Hepatocyte (in vitro differentiated cells): ENCODE measurements at regions not wholly inside any gene's neighbourhood (a gene's known extent, or its start where the extent isn't known, plus 50 kb on each side); places are given as distances from the start of the nearest gene placed in this dataset.

Experiments
- DNase-seq: peaks from one replicate; pipeline ENCODE4 v3.0.0-alpha.2; 2016; ENCODE audit warnings: low spot score
- H2AFZ ChIP-seq: fragments of 200-600 bp; sonication (generic); 2 replicates; pipeline ENCODE4 v1.6.0; 2016; ENCODE audit warnings: antibody characterized with exemption, mild to moderate bottlenecking
- H3K27ac ChIP-seq: fragments of 200-600 bp; sonication (generic); 2 replicates; pipeline ENCODE4 v1.5.1; 2016; ENCODE audit warnings: mild to moderate bottlenecking
- H3K27me3 ChIP-seq: fragments of 200-600 bp; sonication (generic); 2 replicates; pipeline ENCODE4 v1.6.1; 2016
- H3K36me3 ChIP-seq: fragments of 200-600 bp; sonication (generic); replicated peaks from 2 replicates; pipeline ENCODE4 v1.5.1; 2016; ENCODE audit warnings: low read depth; ENCODE audit not compliant: insufficient read depth
- H3K4me1 ChIP-seq: fragments of 200-600 bp; sonication (generic); 2 replicates; pipeline ENCODE4 v1.5.1; 2016; ENCODE audit warnings: mild to moderate bottlenecking, moderate library complexity; ENCODE audit not compliant: insufficient read depth
- H3K4me2 ChIP-seq: fragments of 200-600 bp; sonication (generic); 2 replicates; pipeline ENCODE4 v1.6.0; 2016
- H3K4me3 ChIP-seq: fragments of 200-600 bp; sonication (generic); 2 replicates; pipeline ENCODE4 v1.5.1; 2016; ENCODE audit warnings: mild to moderate bottlenecking
- H3K79me2 ChIP-seq: fragments of 200-600 bp; sonication (generic); 2 replicates; pipeline ENCODE4 v1.6.0; 2017; ENCODE audit warnings: mild to moderate bottlenecking
- H3K9me2 ChIP-seq: fragments of 200-600 bp; sonication (generic); replicated peaks from 2 replicates; pipeline ENCODE4 v1.6.0; 2017; ENCODE audit warnings: mild to moderate bottlenecking; ENCODE audit not compliant: insufficient read depth
- H3K9me3 ChIP-seq: fragments of 200-600 bp; sonication (generic); 2 replicates; pipeline ENCODE4 v1.5.1; 2016; ENCODE audit warnings: low read depth, mild to moderate bottlenecking
- H4K20me1 ChIP-seq: fragments of 200-600 bp; sonication (generic); 2 replicates; pipeline ENCODE4 v1.6.0; 2016; ENCODE audit warnings: mild to moderate bottlenecking; ENCODE audit not compliant: insufficient read depth, poor library complexity, severe bottlenecking
- EZH2 ChIP-seq: fragments of 200-600 bp; sonication (generic); IDR thresholded peaks from 2 replicates; pipeline ENCODE4 v1.6.1; 2016; ENCODE audit warnings: antibody characterized with exemption, mild to moderate bottlenecking, borderline replicate concordance
- EZH2phosphoT487 ChIP-seq: fragments of 200-600 bp; sonication (generic); IDR thresholded peaks from one replicate; pipeline ENCODE4 v1.6.1; 2018; ENCODE audit warnings: antibody characterized with exemption, mild to moderate bottlenecking, low read depth, moderate library complexity; ENCODE audit not compliant: unreplicated experiment, severe bottlenecking
- WGBS: methylation state at CpG from one replicate; pipeline ENCODE4 v1.1.6; 2016; ENCODE audit warnings: low lambda C conversion rate; ENCODE audit errors: missing lambda C conversion rate; 5-methylcytosine and 5-hydroxymethylcytosine counted together
- TF ChIP-seq, protein P1 (sequence below): fragments of 200-600 bp; sonication (generic); IDR thresholded peaks from 2 replicates; pipeline ENCODE4 v1.5.1; 2016; ENCODE audit warnings: antibody characterized with exemption, mild to moderate bottlenecking; ENCODE audit not compliant: poor library complexity

DNA sequence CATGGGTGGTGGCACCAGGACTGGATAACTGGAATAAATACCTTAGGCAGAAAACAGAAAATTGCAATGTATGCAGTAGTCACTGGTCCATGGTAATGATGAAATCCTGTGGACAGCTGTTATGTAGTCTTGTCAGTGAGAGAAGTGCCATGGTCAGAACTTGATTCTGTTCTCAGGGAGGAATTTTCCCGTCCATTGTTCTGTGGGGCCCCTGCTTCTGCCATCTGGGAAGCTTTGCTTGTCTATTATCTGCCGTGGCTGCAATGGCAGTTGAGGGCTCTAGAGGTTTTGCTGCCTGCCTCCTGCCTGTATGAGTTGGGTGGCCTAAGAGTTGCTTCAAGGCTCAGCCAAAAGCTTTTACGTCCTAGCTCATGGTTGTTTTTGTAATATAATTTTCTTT, 126.8 kb upstream of the SLC35B3 start:
- H3K36me3 ChIP-seq, result no peaks in the 10 kb centered on the region
- H3K79me2 ChIP-seq, result no peaks in the 10 kb centered on the region
- no peaks in the 10 kb centered on the region for H4K20me1 ChIP-seq
- 57% methylated on average over 3 of the region's 3 CpGs for WGBS
- H3K27ac ChIP-seq, result no peak overlapping the region
- no peak overlapping the region for H3K4me2 ChIP-seq
- H3K9me2 ChIP-seq, result no peaks in the 10 kb centered on the region
- no peak overlapping the region for H3K4me3 ChIP-seq
- no peaks in the 10 kb centered on the region for H3K27me3 ChIP-seq
- no peaks in the 10 kb centered on the region for H3K9me3 ChIP-seq
- H3K4me1 ChIP-seq, result no peaks in the 10 kb centered on the region
- no peak for TF ChIP-seq EZH2
- TF ChIP-seq EZH2phosphoT487, result no peak
- TF ChIP-seq, protein P1, sequence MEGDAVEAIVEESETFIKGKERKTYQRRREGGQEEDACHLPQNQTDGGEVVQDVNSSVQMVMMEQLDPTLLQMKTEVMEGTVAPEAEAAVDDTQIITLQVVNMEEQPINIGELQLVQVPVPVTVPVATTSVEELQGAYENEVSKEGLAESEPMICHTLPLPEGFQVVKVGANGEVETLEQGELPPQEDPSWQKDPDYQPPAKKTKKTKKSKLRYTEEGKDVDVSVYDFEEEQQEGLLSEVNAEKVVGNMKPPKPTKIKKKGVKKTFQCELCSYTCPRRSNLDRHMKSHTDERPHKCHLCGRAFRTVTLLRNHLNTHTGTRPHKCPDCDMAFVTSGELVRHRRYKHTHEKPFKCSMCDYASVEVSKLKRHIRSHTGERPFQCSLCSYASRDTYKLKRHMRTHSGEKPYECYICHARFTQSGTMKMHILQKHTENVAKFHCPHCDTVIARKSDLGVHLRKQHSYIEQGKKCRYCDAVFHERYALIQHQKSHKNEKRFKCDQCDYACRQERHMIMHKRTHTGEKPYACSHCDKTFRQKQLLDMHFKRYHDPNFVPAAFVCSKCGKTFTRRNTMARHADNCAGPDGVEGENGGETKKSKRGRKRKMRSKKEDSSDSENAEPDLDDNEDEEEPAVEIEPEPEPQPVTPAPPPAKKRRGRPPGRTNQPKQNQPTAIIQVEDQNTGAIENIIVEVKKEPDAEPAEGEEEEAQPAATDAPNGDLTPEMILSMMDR, result no peak
- DNase-seq, result no peak
- no peak overlapping the region for H2AFZ ChIP-seq

DNA sequence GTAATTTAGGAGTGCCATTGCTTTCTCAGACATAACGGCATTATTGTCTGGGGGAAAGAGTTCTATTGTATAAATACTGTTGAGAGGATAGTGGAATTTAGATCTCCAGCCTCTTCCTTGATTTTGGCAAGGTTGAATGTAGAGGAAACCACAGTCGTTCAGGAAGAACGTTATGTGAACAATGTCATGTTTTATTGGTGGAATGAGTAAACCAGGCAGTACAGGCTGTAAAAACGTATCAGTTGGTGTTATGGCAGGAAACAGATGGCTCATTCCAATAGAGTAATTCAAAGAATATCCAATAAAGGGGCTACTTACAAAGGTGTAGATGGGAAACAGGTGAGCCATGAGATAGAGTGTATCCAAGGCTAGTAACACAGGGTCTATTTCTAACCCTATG, 123.6 kb upstream of the SLC35B3 start:
- no peak for DNase-seq
- H2AFZ ChIP-seq, result no peak overlapping the region
- 59% methylated on average over 4 of the region's 4 CpGs for WGBS
- no peaks in the 10 kb centered on the region for H3K4me1 ChIP-seq
- no peaks in the 10 kb centered on the region for H4K20me1 ChIP-seq
- H3K36me3 ChIP-seq, result no peaks in the 10 kb centered on the region
- H3K4me2 ChIP-seq, result no peak overlapping the region
- H3K9me2 ChIP-seq, result no peaks in the 10 kb centered on the region
- H3K27ac ChIP-seq, result no peak overlapping the region
- H3K79me2 ChIP-seq, result no peaks in the 10 kb centered on the region
- no peaks in the 10 kb centered on the region for H3K27me3 ChIP-seq
- TF ChIP-seq EZH2, result no peak
- TF ChIP-seq EZH2phosphoT487, result no peak
- TF ChIP-seq, protein P1, result no peak
- no peaks in the 10 kb centered on the region for H3K9me3 ChIP-seq
- H3K4me3 ChIP-seq, result no peak overlapping the region

DNA sequence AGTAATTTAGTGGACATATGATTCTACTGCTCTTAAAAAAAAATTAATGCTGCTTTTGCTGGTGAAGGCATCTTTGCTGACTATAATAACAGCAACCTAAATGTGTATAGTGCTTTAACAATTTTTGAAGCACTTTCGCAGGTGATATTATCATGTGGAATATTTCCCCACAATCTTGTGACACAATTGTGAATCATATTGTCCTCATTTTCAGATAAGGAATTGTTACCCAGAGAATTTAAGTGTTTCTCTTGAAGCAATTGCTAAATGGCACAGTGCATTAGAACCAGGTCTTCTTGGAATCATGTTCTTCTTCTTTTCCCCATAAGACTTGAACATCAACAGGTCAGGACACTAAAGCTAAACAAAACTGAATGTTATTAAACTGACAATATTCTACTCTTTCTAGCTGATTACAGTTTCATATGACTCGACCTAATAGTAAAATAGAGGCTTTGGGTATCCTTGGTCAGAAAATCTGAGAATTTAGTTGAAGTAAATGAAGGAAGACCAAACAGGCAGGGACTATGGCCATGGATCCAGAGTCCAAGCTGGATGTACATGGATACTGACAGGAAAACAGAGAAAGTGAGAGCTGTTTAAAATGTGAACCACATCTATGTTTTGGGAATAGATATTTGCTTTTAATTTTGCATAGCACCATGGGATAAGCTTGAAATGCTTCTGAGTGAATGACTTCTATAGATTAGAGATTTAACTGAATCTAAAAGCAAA, 121.8 kb upstream of the SLC35B3 start:
- no peaks in the 10 kb centered on the region for H3K4me1 ChIP-seq
- H3K9me3 ChIP-seq, result no peaks in the 10 kb centered on the region
- H3K9me2 ChIP-seq, result no peaks in the 10 kb centered on the region
- no peaks in the 10 kb centered on the region for H3K36me3 ChIP-seq
- H2AFZ ChIP-seq, result no peak overlapping the region
- WGBS, result 80% methylated on average over 2 of the region's 2 CpGs
- no peaks in the 10 kb centered on the region for H3K27me3 ChIP-seq
- no peak overlapping the region for H3K4me3 ChIP-seq
- TF ChIP-seq EZH2phosphoT487, result no peak
- TF ChIP-seq, protein P1, result no peak
- DNase-seq, result no peak
- H4K20me1 ChIP-seq, result no peaks in the 10 kb centered on the region
- no peaks in the 10 kb centered on the region for H3K79me2 ChIP-seq
- H3K4me2 ChIP-seq, result no peak overlapping the region
- H3K27ac ChIP-seq, result peak overlapping the region; percentile 19
